ENCODE measurements at regions not wholly inside any gene's neighbourhood (a gene's known extent, or its start where the extent isn't known, plus 50 kb on each side); places are given as distances from the start of the nearest gene placed in this dataset.
"Not testable (repeated sequence)": the region's sequence is repeated elsewhere in the genome, so short reads cannot be mapped to it uniquely, and the experiment has no call there.

DNA sequence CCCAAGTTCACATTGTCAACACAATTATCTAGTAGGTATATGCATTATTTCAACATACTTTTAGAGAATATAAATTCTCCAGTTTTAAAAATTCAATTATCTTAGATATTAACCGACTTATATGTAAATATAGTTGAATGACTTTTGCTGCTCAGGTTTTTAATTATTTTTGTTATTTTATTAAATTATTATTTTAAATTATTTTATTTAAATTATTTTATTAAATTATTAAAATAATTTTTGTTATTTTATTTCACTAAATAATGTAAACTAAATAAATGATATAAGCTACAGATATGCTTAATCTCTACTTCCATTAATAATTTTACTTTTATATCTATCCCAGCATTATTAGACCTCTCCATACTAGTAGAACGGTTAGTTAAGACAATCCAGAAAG is 544.3 kb upstream of the ARRDC3 start:
- TF ChIP-seq, protein P1, sequence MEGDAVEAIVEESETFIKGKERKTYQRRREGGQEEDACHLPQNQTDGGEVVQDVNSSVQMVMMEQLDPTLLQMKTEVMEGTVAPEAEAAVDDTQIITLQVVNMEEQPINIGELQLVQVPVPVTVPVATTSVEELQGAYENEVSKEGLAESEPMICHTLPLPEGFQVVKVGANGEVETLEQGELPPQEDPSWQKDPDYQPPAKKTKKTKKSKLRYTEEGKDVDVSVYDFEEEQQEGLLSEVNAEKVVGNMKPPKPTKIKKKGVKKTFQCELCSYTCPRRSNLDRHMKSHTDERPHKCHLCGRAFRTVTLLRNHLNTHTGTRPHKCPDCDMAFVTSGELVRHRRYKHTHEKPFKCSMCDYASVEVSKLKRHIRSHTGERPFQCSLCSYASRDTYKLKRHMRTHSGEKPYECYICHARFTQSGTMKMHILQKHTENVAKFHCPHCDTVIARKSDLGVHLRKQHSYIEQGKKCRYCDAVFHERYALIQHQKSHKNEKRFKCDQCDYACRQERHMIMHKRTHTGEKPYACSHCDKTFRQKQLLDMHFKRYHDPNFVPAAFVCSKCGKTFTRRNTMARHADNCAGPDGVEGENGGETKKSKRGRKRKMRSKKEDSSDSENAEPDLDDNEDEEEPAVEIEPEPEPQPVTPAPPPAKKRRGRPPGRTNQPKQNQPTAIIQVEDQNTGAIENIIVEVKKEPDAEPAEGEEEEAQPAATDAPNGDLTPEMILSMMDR (conservative IDR thresholded peaks at IDR 0.05; ENCODE audit: low read length), result no peak
- no peak for TF ChIP-seq EZH2phosphoT487 (IDR thresholded peaks at IDR 0.05; ENCODE audit: borderline replicate concordance)
- Histone ChIP-seq H2AFZ (ENCODE audit: low read length) (no peak overlapping the region), H3K4me2 (ENCODE audit: low read depth, low read length, poor library complexity, severe bottlenecking) (no peak overlapping the region), H4K20me1 (ENCODE audit: insufficient read depth, low read length, poor library complexity, severe bottlenecking) (no peaks in the 10 kb centered on the region), H3K9me2 (replicated peaks; ENCODE audit: low read depth, low read length) (no peaks in the 10 kb centered on the region), H3K4me3 (ENCODE audit: low read length, poor library complexity, severe bottlenecking) (no peak overlapping the region), H3K36me3 (ENCODE audit: insufficient read depth, low read length) (no peaks in the 10 kb centered on the region), H3F3A (ENCODE audit: low read depth) (no peaks in the 10 kb centered on the region), H3K27me3 (ENCODE audit: insufficient read depth, low read length, poor library complexity, severe bottlenecking) (no peaks in the 10 kb centered on the region), H3K9ac (ENCODE audit: low read depth, low read length, poor library complexity, severe bottlenecking) (no peak overlapping the region), H3K4me1 (ENCODE audit: insufficient read depth, low read length, poor library complexity, severe bottlenecking) (no peaks in the 10 kb centered on the region), H3K9me3 (ENCODE audit: insufficient read depth, low read depth, low read length) (no peaks in the 10 kb centered on the region), H3K79me2 (ENCODE audit: insufficient read depth, low read length) (no peaks in the 10 kb centered on the region)

DNA sequence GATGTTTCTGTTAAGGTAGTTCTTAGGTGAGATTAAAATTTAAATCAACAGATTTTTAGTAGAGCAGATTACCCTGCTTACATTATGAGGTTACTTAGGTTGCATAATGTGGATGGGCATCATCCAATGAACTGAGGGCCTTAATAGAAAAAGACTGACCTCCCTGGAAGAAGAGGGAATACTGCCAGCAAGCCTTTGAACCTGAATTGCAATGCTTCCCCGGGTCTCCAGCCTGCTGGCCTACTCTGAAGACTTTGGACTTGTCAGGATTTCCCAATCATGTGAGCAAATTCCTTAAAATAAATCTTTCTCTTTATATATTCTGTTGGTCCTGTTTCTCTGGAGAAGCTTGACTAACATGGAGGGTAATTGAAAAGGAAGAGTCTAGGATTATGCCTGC is 542.1 kb upstream of the ARRDC3 start:
- H2AFZ ChIP-seq (ENCODE audit: low read length), result no peak overlapping the region
- no peak overlapping the region for H3K9ac ChIP-seq (ENCODE audit: low read depth, low read length, poor library complexity, severe bottlenecking)
- H3K4me2 ChIP-seq (ENCODE audit: low read depth, low read length, poor library complexity, severe bottlenecking), result no peak overlapping the region
- no peaks in the 10 kb centered on the region for H3K4me1 ChIP-seq (ENCODE audit: insufficient read depth, low read length, poor library complexity, severe bottlenecking)
- no peaks in the 10 kb centered on the region for H3K36me3 ChIP-seq (ENCODE audit: insufficient read depth, low read length)
- no peak overlapping the region for H3K4me3 ChIP-seq (ENCODE audit: low read length, poor library complexity, severe bottlenecking)
- no peaks in the 10 kb centered on the region for H3K79me2 ChIP-seq (ENCODE audit: insufficient read depth, low read length)
- no peaks in the 10 kb centered on the region for H4K20me1 ChIP-seq (ENCODE audit: insufficient read depth, low read length, poor library complexity, severe bottlenecking)
- no peaks in the 10 kb centered on the region for H3F3A ChIP-seq (ENCODE audit: low read depth)
- no peaks in the 10 kb centered on the region for H3K9me3 ChIP-seq (ENCODE audit: insufficient read depth, low read depth, low read length)
- no peaks in the 10 kb centered on the region for H3K27me3 ChIP-seq (ENCODE audit: insufficient read depth, low read length, poor library complexity, severe bottlenecking)
- TF ChIP-seq EZH2phosphoT487 (IDR thresholded peaks at IDR 0.05; ENCODE audit: borderline replicate concordance), result no peak
- TF ChIP-seq, protein P1 (conservative IDR thresholded peaks at IDR 0.05; ENCODE audit: low read length), result no peak
- H3K9me2 ChIP-seq (replicated peaks; ENCODE audit: low read depth, low read length), result no peaks in the 10 kb centered on the region

DNA sequence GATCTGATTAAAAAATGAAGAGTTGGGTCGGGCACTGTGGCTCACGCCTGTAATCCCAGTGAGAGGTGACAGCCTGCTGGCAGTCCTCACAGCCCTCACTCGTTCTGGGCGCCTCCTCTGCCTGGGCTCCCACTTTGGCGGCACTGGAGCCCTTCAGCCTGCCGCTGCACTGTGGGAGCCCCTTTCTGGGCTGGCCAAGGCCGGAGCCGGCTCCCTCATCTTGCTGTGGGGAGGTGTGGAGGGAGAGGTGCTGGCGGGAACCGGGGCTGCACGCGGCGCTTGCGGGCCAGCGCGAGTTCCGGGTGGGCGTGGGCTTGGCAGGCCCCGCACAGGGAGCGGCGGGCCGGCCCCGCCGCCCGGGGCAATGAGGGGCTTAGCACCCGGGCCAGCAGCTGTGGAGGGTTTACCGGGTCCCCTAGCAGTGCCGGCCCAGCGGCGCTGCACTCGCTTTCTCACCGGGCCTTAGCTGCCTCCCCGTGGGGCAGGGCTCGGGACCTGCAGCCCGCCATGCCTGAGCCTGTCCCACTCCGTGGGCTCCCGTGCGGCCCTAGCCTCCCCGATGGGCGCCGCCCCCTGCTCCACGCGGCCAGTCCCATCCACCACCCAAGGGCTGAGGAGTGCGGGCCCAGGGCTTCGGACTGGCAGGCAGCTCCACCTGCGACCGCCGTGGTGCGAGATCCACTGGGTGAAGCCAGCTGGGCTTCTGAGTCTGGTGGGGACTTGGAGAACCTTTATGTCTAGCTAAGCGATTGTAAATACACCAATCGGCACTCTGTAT is 534.1 kb upstream of the ARRDC3 start:
- H3K4me3 ChIP-seq (ENCODE audit: low read length, poor library complexity, severe bottlenecking); H3K9me2 ChIP-seq (replicated peaks; ENCODE audit: low read depth, low read length); H3K4me1 ChIP-seq (ENCODE audit: insufficient read depth, low read length, poor library complexity, severe bottlenecking); H3K36me3 ChIP-seq (ENCODE audit: insufficient read depth, low read length); H2AFZ ChIP-seq (ENCODE audit: low read length); H3K79me2 ChIP-seq (ENCODE audit: insufficient read depth, low read length); H3K9ac ChIP-seq (ENCODE audit: low read depth, low read length, poor library complexity, severe bottlenecking); H3K9me3 ChIP-seq (ENCODE audit: insufficient read depth, low read depth, low read length); H4K20me1 ChIP-seq (ENCODE audit: insufficient read depth, low read length, poor library complexity, severe bottlenecking); H3F3A ChIP-seq (ENCODE audit: low read depth); H3K27me3 ChIP-seq (ENCODE audit: insufficient read depth, low read length, poor library complexity, severe bottlenecking); H3K4me2 ChIP-seq (ENCODE audit: low read depth, low read length, poor library complexity, severe bottlenecking): not testable (repeated sequence)

DNA sequence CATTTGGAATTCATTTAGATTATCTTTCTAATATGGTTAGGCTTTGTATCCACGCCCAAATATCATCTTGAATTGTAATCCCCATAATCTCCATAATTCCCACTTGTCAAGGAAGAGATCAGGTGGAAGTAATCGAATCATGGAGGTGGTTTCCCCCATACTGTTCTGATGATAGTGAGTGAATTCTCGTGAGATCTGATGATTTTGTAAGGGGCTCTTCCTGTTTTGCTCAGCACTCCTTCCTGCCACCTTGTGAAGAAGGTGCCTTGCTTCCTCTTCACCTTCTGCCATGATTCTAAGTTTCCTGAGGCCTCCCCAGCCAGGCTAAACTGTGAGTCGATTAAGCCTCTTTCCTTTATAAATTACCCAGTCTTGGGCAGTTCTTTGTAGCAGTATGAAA is 527.5 kb upstream of the ARRDC3 start:
- no peak overlapping the region for H3K4me2 ChIP-seq (ENCODE audit: low read depth, low read length, poor library complexity, severe bottlenecking)
- H3F3A ChIP-seq (ENCODE audit: low read depth), result no peaks in the 10 kb centered on the region
- H3K79me2 ChIP-seq (ENCODE audit: insufficient read depth, low read length), result no peaks in the 10 kb centered on the region
- H3K27me3 ChIP-seq (ENCODE audit: insufficient read depth, low read length, poor library complexity, severe bottlenecking), result no peaks in the 10 kb centered on the region
- H3K9me3 ChIP-seq (ENCODE audit: insufficient read depth, low read depth, low read length), result no peaks in the 10 kb centered on the region
- H3K4me3 ChIP-seq (ENCODE audit: low read length, poor library complexity, severe bottlenecking), result no peak overlapping the region
- H3K9ac ChIP-seq (ENCODE audit: low read depth, low read length, poor library complexity, severe bottlenecking), result no peak overlapping the region
- H2AFZ ChIP-seq (ENCODE audit: low read length), result no peak overlapping the region
- H4K20me1 ChIP-seq (ENCODE audit: insufficient read depth, low read length, poor library complexity, severe bottlenecking), result no peaks in the 10 kb centered on the region
- H3K9me2 ChIP-seq (replicated peaks; ENCODE audit: low read depth, low read length), result no peaks in the 10 kb centered on the region
- no peaks in the 10 kb centered on the region for H3K36me3 ChIP-seq (ENCODE audit: insufficient read depth, low read length)
- H3K4me1 ChIP-seq (ENCODE audit: insufficient read depth, low read length, poor library complexity, severe bottlenecking), result no peaks in the 10 kb centered on the region
- TF ChIP-seq, protein P1 (conservative IDR thresholded peaks at IDR 0.05; ENCODE audit: low read length), result no peak
- no peak for TF ChIP-seq EZH2phosphoT487 (IDR thresholded peaks at IDR 0.05; ENCODE audit: borderline replicate concordance)

Measured in Loucy (cell line).